ENCODE measurements at regions not wholly inside any gene's neighbourhood (a gene's known extent, or its start where the extent isn't known, plus 50 kb on each side); places are given as distances from the start of the nearest gene placed in this dataset.

GRCh38 chrX:35728481-35728880 is 69.7 kb upstream of the MAGEB16 start:
- peaks cover 0 to 6% (median 0%) of the 10 kb centered on the region in 8 donors for H3K9me3 ChIP-seq
- DNase-seq, result no peak
- no peak overlapping the region for H3K27ac ChIP-seq
- no peaks in the 10 kb centered on the region for H3K4me1 ChIP-seq
- no peak for TF ChIP-seq POLR2A (IDR thresholded peaks at IDR 0.05)
- no peak for TF ChIP-seq POLR2AphosphoS5 (IDR thresholded peaks at IDR 0.05)
- TF ChIP-seq CTCF (IDR thresholded peaks at IDR 0.05 in 8 of 11, conservative IDR thresholded peaks at IDR 0.05 in 3 of 11), result no peak
- 38 to 85% (median 67%) methylated on average over 3 of the region's 3 CpGs for WGBS, 5 donors
- no peaks in the 10 kb centered on the region for H3K36me3 ChIP-seq
- no peak overlapping the region for H3K4me3 ChIP-seq
- intact Hi-C loops (cut with DNase I; ENCODE audit: low total_unique reads), result no loop called here
- H3K27me3 ChIP-seq (replicated peaks in 1 of 7), result no peaks in the 10 kb centered on the region

DNA sequence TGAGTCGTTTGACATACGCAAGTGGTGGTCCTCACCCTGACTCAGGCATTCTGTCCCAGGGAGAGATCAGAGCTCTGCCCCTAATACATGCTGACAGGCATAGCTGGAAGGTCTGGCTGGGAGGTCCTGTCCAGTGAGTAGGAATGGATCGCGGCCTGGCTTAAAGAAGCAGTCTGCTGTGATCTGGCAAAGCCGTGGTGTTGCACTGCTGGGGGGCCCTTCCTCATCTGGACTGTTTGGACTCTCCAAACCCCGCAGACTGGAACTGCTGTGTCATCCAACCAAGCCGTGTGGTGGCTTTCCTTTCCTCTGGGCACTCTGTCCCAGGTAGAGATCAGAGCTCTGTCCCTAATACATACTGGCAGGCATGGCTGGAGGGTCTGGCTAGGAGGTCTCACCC is 64.3 kb upstream of the MAGEB16 start:
- 77 to 99% (median 87%) methylated on average over 6 to 7 of the region's 7 CpGs; no CpG with 5 or more reads in 1 of the 5 donors for WGBS, 5 donors

GRCh38 chrX:35741142-35741541 is 57.0 kb upstream of the MAGEB16 start:
- H3K27ac ChIP-seq, result no peak overlapping the region

More for the DNA sequence above, 64.3 kb upstream of the MAGEB16 start:
- no peaks in the 10 kb centered on the region for H3K36me3 ChIP-seq
- TF ChIP-seq CTCF (IDR thresholded peaks at IDR 0.05 in 8 of 11, conservative IDR thresholded peaks at IDR 0.05 in 3 of 11), result no peak
- TF ChIP-seq POLR2A (IDR thresholded peaks at IDR 0.05), result no peak
- no peak for TF ChIP-seq POLR2AphosphoS5 (IDR thresholded peaks at IDR 0.05)
- intact Hi-C loops (cut with DNase I; ENCODE audit: low total_unique reads), result no loop called here
- peaks cover 0 to 6% (median 0%) of the 10 kb centered on the region in 8 donors for H3K9me3 ChIP-seq
- no peak overlapping the region for H3K4me3 ChIP-seq
- DNase-seq, result no peak
- H3K4me1 ChIP-seq, result no peaks in the 10 kb centered on the region
- H3K27ac ChIP-seq, result no peak overlapping the region
- H3K27me3 ChIP-seq (replicated peaks in 1 of 7), result peaks cover 0 to 10% (median 0%) of the 10 kb centered on the region in 7 donors

GRCh38 chrX:35743331-35743730 is 54.8 kb upstream of the MAGEB16 start:
- no peak for DNase-seq
- no peaks in the 10 kb centered on the region for H3K27me3 ChIP-seq (replicated peaks in 1 of 7)
- H3K27ac ChIP-seq, result no peak overlapping the region
- no peak overlapping the region for H3K4me3 ChIP-seq
- H3K4me1 ChIP-seq, result no peaks in the 10 kb centered on the region
- no peaks in the 10 kb centered on the region for H3K36me3 ChIP-seq
- intact Hi-C loops (cut with DNase I; ENCODE audit: low total_unique reads), result no loop called here
- TF ChIP-seq POLR2AphosphoS5 (IDR thresholded peaks at IDR 0.05) (no peak), POLR2A (IDR thresholded peaks at IDR 0.05) (no peak)
- WGBS, 5 donors, result 57 to 80% (median 73%) methylated on average over 2 of the region's 2 CpGs
- no peaks in the 10 kb centered on the region for H3K9me3 ChIP-seq

More at GRCh38 chrX:35741142-35741541, 57.0 kb upstream of the MAGEB16 start:
- DNase-seq, result no peak
- H3K4me1 ChIP-seq, result no peaks in the 10 kb centered on the region
- H3K36me3 ChIP-seq, result no peaks in the 10 kb centered on the region
- no peak overlapping the region for H3K4me3 ChIP-seq
- WGBS, 5 donors, result 78 to 100% (median 92%) methylated on average over 1 of the region's 1 CpG
- peaks cover 0 to 3% (median 0%) of the 10 kb centered on the region in 7 donors for H3K27me3 ChIP-seq (replicated peaks in 1 of 7)
- TF ChIP-seq POLR2AphosphoS5 (IDR thresholded peaks at IDR 0.05) (no peak), POLR2A (IDR thresholded peaks at IDR 0.05) (no peak), CTCF (IDR thresholded peaks at IDR 0.05 in 8 of 11, conservative IDR thresholded peaks at IDR 0.05 in 3 of 11) (no peak)
- intact Hi-C loops (cut with DNase I; ENCODE audit: low total_unique reads), result no loop called here
- H3K9me3 ChIP-seq, result no peaks in the 10 kb centered on the region

Small RNA genes in the stretch of these regions (small RNA-seq; reads per million reads assigned to genes)
- 0 reads per million in 4 donors for gene RNU6-1087P
